ENCODE measurements at regions not wholly inside any gene's neighbourhood (a gene's known extent, or its start where the extent isn't known, plus 50 kb on each side); places are given as distances from the start of the nearest gene placed in this dataset.

DNA sequence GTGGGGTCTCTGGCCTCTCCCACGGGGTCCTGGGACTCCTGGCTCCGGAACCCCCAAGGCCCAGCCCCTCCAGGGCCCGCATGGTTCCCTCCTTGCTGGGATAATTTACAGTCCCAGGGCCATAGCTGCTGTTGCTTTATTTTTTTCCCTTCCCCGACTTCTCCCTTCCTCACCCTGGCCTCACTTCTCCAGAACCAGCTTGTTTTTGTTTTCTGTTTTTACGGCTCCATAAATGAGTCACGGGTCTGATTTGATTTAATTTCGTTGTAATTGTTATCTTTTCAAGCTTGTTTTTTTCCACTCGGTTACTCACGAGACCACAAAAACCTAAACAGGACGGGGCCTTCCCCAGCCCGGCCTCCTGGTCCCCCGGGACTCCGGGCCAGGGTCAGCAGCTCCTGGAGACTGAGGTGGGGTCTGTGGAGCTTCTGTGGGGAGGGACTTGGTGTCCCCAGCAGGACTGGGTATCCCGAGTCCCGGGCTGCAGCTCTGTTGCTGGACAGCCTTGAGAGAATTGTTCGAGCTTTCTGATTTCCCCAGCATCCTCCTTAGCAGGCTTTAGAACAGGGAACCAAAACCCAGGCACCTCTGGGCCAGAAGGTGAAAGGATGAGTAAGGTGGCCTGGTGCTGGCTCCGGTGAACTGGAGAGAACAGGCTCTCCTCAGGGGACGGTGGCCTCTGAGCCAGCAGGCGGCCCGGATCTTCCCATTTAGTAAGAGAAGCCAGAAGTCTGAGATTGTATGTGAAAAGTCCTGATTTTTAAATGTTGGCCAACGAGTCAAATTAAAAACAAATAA lies 94.9 kb downstream of the CEBPB start:
- TF ChIP-seq POLR2AphosphoS5 (IDR thresholded peaks at IDR 0.05; ENCODE audit: insufficient read depth in 1 of 2, low read depth in 1 of 2) (peak; percentile 71 to 93), CTCF (IDR thresholded peaks at IDR 0.05) (no peak), POLR2A (IDR thresholded peaks at IDR 0.05) (no peak)
